ENCODE measurements at regions not wholly inside any gene's neighbourhood (a gene's known extent, or its start where the extent isn't known, plus 50 kb on each side); places are given as distances from the start of the nearest gene placed in this dataset.

DNA sequence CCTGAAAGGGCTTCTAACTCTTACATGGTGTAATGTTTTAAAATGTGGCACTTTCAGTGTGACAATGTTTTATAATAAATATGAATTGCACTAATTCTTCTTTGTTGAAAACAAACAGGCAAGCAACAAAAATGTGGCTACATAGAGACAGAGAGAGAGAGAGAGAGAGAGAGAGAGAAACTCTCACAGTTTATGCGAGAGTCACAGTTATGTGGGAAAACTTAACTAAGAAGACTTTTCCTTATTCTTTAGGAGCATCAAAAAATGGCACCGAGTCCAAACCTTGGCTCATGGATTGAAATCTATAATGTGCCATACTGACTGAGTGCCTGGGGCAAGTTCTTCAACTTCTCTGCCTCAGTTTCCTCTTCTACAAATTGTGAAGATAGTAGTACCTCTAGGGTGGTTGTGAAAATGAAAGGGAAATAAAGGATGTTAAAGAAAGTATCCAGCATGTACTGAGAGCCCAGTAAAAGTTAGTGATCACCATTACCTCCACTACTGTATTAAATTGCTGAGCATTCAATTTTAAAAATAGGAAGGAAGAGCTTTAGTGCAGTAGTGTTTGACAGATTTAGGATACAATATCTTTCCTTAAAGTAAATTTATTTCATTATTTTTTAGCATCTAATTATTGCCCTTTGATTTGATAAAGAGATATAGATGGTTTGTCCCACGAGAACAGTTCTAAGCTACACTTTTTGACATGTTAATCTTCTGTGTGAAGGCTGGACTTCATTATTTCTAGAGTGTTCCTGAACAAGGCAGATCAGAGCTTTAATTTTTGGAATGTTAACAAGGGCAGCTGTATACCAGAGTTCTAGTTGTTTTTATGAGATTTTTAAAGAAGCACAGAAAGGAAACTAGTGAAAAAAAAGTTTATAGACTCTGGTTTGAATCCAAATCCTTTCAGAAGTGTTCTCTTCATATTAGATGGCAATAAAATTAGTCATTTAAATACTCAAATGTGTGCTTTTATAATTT lies 187.5 kb upstream of the ANK2 start:
- H3K27ac ChIP-seq: peak overlapping the region in 3 of 4 donors; percentile 11 to 60 (median 38)
- in situ Hi-C loops (cut with MboI; ENCODE audit: low pct_ligation_motif_present in 1 of 4, low pct_unique_long_range_greater_than_20kb in 1 of 4, low sequenced_read_pairs in 3 of 4): no loop called here
- no peak for DNase-seq
- peaks cover 0 to 6% (median 2%) of the 10 kb centered on the region in 4 donors for H3K4me1 ChIP-seq
- 56 to 66% methylated on average over 3 of the region's 3 CpGs for WGBS, 2 donors (ENCODE audit: low coverage in 1 of 2)
- no peaks in the 10 kb centered on the region for H3K9me3 ChIP-seq
- no peaks in the 10 kb centered on the region for H3K36me3 ChIP-seq
- H3K27me3 ChIP-seq: no peaks in the 10 kb centered on the region
- intact Hi-C loops (cut with DNase I; ENCODE audit: low total_unique reads): no loop called here
- TF ChIP-seq POLR2AphosphoS5 (IDR thresholded peaks at IDR 0.05): no peak
- no peak for TF ChIP-seq EP300 (IDR thresholded peaks at IDR 0.05; ENCODE audit: low read depth)
- no peak for TF ChIP-seq POLR2A (IDR thresholded peaks at IDR 0.05)
- no peak overlapping the region for H3K4me3 ChIP-seq

DNA sequence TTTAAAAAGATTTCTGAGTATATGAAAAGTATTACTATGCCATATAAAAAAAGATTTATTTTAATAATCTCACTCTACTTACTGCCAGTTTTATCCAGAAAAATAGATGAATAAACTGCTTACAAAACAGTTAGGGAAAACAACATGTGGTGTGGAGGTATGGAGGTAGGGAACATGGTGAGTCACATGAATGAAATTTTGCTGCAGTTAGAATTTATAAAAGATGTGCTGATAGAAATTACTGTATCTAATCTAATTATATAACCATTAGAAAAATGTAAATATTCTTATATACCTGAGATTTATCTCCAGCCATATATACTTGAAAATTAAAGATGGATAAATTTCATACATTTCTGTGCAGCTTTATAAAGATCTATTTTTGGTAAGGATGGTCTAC lies 184.0 kb upstream of the ANK2 start:
- DNase-seq: no peak
- TF ChIP-seq EP300 (IDR thresholded peaks at IDR 0.05; ENCODE audit: low read depth): no peak
- no peak for TF ChIP-seq POLR2AphosphoS5 (IDR thresholded peaks at IDR 0.05)
- TF ChIP-seq, protein P1, sequence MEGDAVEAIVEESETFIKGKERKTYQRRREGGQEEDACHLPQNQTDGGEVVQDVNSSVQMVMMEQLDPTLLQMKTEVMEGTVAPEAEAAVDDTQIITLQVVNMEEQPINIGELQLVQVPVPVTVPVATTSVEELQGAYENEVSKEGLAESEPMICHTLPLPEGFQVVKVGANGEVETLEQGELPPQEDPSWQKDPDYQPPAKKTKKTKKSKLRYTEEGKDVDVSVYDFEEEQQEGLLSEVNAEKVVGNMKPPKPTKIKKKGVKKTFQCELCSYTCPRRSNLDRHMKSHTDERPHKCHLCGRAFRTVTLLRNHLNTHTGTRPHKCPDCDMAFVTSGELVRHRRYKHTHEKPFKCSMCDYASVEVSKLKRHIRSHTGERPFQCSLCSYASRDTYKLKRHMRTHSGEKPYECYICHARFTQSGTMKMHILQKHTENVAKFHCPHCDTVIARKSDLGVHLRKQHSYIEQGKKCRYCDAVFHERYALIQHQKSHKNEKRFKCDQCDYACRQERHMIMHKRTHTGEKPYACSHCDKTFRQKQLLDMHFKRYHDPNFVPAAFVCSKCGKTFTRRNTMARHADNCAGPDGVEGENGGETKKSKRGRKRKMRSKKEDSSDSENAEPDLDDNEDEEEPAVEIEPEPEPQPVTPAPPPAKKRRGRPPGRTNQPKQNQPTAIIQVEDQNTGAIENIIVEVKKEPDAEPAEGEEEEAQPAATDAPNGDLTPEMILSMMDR (IDR thresholded peaks at IDR 0.05): no peak
- no peak for TF ChIP-seq POLR2A (IDR thresholded peaks at IDR 0.05)
- H3K36me3 ChIP-seq: no peaks in the 10 kb centered on the region
- no peak overlapping the region for H3K4me3 ChIP-seq
- no peaks in the 10 kb centered on the region for H3K9me3 ChIP-seq
- peaks cover 0 to 6% (median 2%) of the 10 kb centered on the region in 4 donors for H3K4me1 ChIP-seq
- intact Hi-C loops (cut with DNase I; ENCODE audit: low total_unique reads): no loop called here
- no peak overlapping the region for H3K27ac ChIP-seq
- no peaks in the 10 kb centered on the region for H3K27me3 ChIP-seq
- in situ Hi-C loops (cut with MboI; ENCODE audit: low pct_ligation_motif_present in 1 of 4, low pct_unique_long_range_greater_than_20kb in 1 of 4, low sequenced_read_pairs in 3 of 4): no loop called here

DNA sequence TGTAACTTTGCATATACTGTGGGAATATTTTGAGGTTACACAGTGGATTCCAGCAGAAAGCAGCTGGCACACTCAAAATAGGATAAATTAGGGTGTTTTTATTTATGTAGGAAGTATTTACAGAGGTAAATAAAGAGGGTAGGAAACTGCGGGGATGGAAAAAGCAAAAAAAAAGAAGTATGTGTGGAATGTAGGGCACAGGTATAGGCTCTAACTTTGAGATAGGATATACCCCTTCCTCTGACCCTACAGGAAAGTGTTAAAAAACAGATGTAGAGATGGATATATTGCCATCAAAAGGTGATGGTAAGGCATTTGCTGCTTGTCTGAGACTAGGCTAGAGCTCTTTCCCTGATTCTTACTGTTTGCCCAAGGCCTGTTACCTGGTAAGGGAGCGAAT lies 173.1 kb upstream of the ANK2 start:
- intact Hi-C loops (cut with DNase I; ENCODE audit: low total_unique reads): no loop called here
- in situ Hi-C loops (cut with MboI; ENCODE audit: low pct_ligation_motif_present in 1 of 4, low pct_unique_long_range_greater_than_20kb in 1 of 4, low sequenced_read_pairs in 3 of 4): no loop called here
- DNase-seq: no peak
- Histone ChIP-seq H3K36me3 (no peaks in the 10 kb centered on the region), H3K27ac (no peak overlapping the region), H3K4me1 (no peaks in the 10 kb centered on the region), H3K27me3 (no peaks in the 10 kb centered on the region), H3K9me3 (no peaks in the 10 kb centered on the region), H3K4me3 (no peak overlapping the region)
- WGBS, 2 donors (ENCODE audit: low coverage in 1 of 2): 60 to 71% methylated on average over 2 of the region's 2 CpGs
- TF ChIP-seq, protein P1 (IDR thresholded peaks at IDR 0.05): no peak
- TF ChIP-seq POLR2A (IDR thresholded peaks at IDR 0.05) (no peak), EP300 (IDR thresholded peaks at IDR 0.05; ENCODE audit: low read depth) (no peak), POLR2AphosphoS5 (IDR thresholded peaks at IDR 0.05) (no peak)

DNA sequence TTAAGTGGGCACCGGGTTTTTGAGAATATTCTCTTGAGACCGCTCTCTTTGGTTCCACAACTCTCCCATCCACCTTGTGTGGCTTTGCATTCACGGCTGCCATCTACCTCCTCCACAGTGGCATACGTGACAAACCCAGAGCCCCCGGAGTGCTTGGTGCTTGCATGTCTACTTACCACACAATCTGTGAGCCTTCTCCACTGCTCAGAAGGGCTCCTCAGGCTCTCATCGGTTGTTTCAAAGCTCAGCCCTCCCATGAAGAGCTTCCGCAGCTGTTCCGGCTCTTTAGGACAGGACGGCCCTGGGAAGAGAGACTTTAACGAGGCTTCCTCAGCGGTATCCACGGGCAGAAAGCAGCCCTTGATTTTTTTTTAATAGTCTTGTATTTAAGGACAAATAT lies 167.6 kb upstream of the ANK2 start:
- Histone ChIP-seq H3K27me3 (no peaks in the 10 kb centered on the region), H3K9me3 (no peaks in the 10 kb centered on the region), H3K4me3 (no peak overlapping the region), H3K27ac (no peak overlapping the region), H3K36me3 (no peaks in the 10 kb centered on the region), H3K4me1 (no peaks in the 10 kb centered on the region)
- no peak for DNase-seq
- TF ChIP-seq, protein P1 (IDR thresholded peaks at IDR 0.05): no peak
- no peak for TF ChIP-seq EP300 (IDR thresholded peaks at IDR 0.05; ENCODE audit: low read depth)
- no peak for TF ChIP-seq POLR2AphosphoS5 (IDR thresholded peaks at IDR 0.05)
- WGBS, 2 donors (ENCODE audit: low coverage in 1 of 2): 70 to 75% methylated on average over 12 of the region's 12 CpGs
- intact Hi-C loops (cut with DNase I; ENCODE audit: low total_unique reads): no loop called here
- in situ Hi-C loops (cut with MboI; ENCODE audit: low pct_ligation_motif_present in 1 of 4, low pct_unique_long_range_greater_than_20kb in 1 of 4, low sequenced_read_pairs in 3 of 4): no loop called here

Data from transverse colon (tissue), 4 donors.